IPS-18c (cell line): ENCODE measurements at regions not wholly inside any gene's neighbourhood (a gene's known extent, or its start where the extent isn't known, plus 50 kb on each side); places are given as distances from the start of the nearest gene placed in this dataset.
"Not testable (repeated sequence)": the region's sequence is repeated elsewhere in the genome, so short reads cannot be mapped to it uniquely, and the experiment has no call there.

ENCODE experiments used
- H3K4me3 ChIP-seq: 2 replicates; pipeline ENCODE4 v1.7.0; 2013; ENCODE audit warnings: low read depth, mild to moderate bottlenecking, low read length, moderate library complexity; ENCODE audit not compliant: insufficient read depth
- H3K9me3 ChIP-seq: one replicate; pipeline ENCODE4 v1.6.1; 2013; ENCODE audit warnings: mild to moderate bottlenecking, low read length, moderate library complexity; ENCODE audit not compliant: control insufficient read depth, insufficient read depth

DNA sequence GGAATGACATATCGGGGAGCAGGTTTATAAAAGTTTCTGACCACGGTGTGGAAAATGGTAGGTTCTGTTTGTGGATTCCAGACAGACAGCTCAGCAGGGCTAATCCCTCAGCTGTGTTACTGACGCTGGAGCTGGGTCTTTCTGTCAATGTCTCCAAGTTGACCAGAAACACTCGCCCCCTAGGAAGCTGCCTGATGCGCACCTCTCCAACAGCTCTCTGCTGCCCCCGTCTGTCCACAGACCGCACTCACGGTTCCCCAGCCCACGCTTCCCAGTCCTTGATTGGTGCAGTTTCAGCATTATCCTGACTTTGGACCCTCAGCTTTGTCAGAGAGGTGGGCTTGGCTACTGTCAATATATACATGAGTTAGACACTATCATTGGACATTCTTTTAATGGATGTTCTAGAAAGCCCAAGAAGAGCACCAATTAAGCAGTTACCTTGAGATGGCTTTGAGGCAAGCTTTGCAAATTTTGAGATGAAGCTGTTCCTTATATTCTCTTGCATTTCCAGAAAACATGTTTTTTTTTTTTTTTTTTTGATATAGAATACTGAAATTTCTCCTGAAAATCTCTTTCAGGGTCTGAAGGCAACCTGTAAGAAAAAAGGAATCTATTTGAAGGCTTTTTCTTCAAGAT, 98.9 kb upstream of the TBC1D5 start:
- Histone ChIP-seq H3K9me3 (no peaks in the 10 kb centered on the region), H3K4me3 (no peak overlapping the region)

DNA sequence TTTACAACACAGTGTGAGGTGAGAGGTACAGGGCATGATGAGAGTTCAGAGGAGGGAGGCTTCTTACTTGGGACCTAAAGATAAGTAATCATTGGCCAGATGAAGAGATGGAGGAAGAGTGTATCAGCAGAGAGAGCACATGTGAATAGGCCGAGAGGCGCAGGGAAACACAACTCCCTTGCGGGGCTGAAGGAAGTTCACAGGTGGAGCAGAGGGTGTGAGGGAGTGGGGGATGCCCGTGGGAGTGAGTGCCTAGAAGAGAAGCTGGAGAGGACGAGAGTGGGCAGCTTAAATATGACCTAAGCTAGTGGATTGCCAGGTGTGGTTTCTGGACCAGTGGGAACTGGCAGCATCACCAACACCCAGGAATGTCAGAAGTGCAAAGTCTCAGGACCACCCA, 98.2 kb upstream of the TBC1D5 start:
- Histone ChIP-seq H3K9me3 (no peaks in the 10 kb centered on the region), H3K4me3 (no peak overlapping the region)

DNA sequence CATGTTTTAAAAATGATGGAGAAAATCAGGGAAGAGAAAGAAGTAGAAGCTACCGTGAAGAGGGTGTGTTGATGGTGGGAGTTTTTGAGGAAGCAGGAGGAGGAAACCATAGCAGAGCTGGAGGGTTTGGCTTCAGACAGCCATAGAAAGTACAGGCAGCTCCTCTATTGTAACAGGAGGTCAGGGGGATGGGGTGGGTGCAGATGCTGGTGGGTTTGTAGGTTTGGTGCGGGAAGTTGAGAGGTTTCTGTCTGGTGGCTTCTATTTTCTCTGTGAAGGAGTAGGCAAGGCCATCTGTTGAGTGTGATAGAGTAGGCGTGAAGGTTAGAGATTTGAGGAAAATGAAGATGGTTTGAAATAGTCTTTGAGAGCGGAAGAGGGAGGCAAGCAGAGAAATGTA, 97.7 kb upstream of the TBC1D5 start:
- Histone ChIP-seq H3K4me3 (no peak overlapping the region), H3K9me3 (no peaks in the 10 kb centered on the region)

DNA sequence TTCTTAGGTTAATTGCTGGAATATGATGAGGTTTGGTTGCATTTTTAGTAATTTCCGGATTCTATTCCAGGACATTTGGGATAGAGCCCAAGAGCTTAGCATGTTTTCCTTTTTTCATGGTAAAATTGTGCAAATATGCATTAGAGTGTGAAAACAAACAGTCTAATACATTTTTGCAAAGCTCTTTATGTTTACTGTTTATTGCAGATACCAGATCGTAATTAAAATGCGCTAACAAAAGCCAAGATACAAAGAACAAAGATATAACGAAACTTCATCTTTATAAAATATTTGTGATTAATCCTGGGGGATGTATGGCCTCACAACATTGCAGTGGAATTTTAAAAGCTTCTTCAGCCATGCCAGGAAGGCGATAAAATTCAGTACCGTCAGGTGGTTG, 94.5 kb upstream of the TBC1D5 start:
- Histone ChIP-seq H3K4me3 (no peak overlapping the region), H3K9me3 (no peaks in the 10 kb centered on the region)

DNA sequence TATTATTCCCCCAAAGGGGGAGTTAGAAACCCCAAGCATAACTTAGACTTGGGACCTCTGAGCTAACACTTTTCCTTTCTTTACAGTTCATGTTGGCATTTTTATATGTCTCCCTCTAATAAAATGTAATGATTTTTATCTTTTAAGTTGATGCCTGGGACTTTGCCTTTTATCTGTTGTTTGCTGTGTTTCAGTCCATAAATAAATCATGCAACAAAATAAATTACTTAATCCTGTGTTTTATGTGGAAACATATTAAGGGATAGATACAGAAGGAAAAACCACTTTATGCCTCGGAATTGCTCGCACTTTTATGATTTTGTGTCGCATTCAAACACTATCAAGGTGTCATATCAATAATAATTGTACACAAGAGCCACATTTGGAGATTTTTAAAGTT, 93.7 kb upstream of the TBC1D5 start:
- no peak overlapping the region for H3K4me3 ChIP-seq
- H3K9me3 ChIP-seq, result no peaks in the 10 kb centered on the region

DNA sequence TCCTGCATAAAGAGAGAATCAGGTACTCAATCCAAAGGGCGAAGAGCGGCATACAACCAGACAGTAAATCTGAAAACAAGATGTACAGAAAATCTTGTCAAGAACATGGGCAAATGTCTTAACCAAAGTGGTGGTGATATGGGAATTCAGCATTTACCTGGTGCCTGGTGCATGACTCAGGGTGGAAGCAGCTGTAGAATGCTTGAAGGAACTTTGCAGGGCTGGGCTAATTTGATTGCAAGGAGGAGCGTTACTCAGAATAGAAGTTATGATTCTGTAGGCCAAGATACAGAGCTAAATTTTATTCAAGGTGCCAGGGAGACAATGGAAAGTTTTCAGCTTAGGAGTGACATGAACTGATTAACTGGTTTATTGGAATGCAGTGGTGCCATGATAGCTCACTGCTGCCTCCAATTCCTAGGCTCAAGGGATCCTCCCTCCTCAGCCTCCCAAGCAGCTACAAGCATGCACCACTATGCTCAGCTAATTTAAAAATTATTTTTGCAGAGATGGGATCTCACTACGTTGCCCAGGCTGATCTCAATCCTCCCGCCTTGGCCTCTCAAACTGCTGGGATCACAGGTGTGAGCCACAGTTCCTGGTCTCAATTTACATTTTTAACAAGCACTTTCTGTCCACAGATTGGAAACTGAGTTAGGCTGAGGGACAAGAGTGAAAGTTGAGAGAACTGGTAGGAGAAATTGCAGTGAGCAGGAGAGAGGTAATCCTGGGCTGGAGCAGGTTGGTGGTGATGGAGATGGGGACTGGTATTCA, 91.5 kb upstream of the TBC1D5 start:
- Histone ChIP-seq H3K9me3 (no peaks in the 10 kb centered on the region), H3K4me3 (no peak overlapping the region)

DNA sequence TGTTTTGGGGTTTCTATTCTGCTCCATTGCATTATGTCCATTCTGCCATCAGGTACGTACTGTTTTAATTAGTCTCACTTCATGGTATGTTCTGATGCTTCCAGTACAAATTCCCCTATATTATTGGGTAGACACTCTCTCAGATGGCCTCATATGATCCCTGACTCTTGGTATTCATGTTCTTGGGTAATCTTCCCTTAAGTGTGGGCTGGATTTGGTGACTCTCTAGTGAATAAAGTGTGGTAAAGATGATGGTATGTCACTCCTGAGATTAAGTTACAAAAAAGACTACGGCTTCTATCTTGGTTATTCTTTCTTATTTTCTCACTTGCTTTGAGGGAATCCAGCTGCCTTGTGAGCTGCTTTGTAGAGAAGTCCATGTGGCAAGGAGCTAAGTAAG, 89.6 kb upstream of the TBC1D5 start:
- Histone ChIP-seq H3K4me3 (no peak overlapping the region), H3K9me3 (no peaks in the 10 kb centered on the region)

DNA sequence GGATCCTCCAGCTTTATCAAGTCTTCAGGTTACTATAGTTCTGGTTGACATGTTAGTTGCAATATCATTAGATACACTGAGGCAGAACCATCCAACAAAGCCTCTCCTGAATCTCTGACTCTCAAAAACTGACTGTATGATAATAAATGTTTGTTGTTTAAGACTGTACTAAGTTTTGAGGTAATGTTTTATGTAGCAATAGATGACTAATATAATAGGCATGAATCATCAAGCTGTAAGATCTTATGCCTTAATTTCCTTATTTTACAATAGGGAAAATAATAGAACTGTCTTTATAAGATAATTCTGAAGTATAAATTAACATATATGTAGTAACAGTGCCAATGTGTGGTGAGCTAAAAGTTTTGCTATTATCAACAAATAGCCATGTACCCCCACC, 88.9 kb upstream of the TBC1D5 start:
- H3K4me3 ChIP-seq, result no peak overlapping the region
- H3K9me3 ChIP-seq, result no peaks in the 10 kb centered on the region

DNA sequence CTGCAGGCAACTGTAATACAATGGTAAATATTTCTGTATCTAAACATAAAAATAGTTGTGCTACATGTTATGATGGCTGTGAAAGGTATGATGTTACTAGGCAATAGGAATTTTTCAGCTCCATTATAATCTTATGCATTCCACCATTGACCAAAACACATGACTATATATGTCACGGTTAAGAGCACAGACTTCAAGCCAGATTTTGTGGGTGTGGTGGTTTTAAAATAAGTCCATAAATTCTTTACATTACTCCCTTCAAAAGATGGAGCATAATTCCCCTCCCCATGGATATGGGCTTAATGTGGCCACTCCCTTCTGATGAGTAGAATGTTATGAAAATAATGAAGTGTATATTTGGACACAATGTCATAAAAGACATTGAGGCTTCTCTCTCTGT, 88.4 kb upstream of the TBC1D5 start:
- Histone ChIP-seq H3K9me3 (no peaks in the 10 kb centered on the region), H3K4me3 (no peak overlapping the region)

DNA sequence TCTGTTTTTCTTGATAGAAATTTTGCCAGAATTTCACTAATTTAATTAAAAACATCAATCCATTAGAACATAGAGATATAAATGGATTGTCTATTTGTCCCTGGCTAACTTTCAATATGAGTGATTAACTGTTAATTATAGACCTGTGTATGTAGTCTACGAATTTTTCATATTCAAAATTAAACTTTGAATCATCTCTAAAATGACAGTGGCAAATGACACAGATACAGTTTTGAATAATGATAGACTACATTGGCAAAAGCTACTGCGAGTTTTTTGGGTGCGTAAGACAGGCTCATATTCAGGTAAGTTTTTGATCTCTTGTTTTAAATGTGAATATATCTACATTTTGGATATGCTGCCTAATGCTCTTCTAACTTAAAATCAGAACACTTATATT, 86.0 kb upstream of the TBC1D5 start:
- Histone ChIP-seq H3K4me3 (no peak overlapping the region), H3K9me3 (no peaks in the 10 kb centered on the region)

DNA sequence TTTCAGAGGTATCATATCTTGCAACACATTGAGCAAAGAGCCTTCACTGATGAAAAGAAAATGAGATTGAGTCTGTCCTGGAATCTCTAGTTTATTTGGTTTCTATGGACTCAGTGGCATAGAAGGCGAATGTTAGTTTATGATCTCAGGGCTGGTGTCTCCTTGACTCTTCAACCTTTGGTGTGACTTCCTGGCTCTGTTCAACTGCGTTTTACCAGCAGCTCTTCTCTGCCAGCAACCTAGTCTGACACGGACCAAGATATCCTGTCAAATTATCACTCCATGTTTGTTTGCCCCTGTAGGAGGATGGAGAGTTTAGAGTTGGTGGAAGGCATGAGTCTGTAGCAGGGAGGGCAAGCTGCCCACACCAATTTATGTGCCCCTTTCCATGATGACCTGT, 82.9 kb upstream of the TBC1D5 start:
- Histone ChIP-seq H3K9me3 (no peaks in the 10 kb centered on the region), H3K4me3 (no peak overlapping the region)

DNA sequence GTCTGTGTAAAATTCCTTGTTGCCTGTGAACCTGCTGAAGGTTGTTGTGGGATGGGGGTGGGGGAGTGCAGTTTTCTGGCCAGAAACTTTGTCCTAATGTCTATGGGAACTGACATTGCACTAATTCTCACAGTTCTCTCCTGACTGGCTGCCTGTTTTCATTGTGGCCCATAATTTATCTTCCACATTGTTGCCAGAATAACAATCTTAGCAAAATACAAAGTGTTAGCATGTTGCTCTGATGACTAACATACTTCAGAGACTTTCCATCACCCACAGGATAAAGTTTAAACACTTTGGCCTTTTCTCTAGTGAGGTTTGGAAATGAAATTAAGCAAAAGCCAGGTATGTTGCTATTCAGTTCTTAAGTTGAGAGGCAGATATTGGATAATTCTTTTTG, 81.4 kb upstream of the TBC1D5 start:
- Histone ChIP-seq H3K9me3 (no peaks in the 10 kb centered on the region), H3K4me3 (no peak overlapping the region)

DNA sequence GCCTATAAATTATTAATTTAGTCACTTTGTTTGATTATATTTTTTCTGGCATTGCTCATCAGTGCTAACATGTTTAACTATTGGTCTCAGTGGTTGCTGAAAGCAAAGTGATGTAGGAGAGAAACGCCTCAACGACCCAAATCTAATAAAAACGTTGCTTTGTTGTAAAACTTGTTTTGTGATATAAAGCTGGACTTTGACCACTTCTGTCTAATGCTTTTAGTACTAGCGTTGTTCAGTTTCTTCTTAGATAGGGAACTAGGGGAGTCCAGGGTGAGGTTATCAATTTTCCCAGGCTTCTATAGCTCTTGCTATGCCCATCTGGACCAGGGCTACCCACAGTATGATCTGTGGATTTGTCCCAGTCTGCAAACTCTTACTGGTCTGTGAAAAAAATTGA, 80.6 kb upstream of the TBC1D5 start:
- Histone ChIP-seq H3K9me3 (no peaks in the 10 kb centered on the region), H3K4me3 (no peak overlapping the region)

DNA sequence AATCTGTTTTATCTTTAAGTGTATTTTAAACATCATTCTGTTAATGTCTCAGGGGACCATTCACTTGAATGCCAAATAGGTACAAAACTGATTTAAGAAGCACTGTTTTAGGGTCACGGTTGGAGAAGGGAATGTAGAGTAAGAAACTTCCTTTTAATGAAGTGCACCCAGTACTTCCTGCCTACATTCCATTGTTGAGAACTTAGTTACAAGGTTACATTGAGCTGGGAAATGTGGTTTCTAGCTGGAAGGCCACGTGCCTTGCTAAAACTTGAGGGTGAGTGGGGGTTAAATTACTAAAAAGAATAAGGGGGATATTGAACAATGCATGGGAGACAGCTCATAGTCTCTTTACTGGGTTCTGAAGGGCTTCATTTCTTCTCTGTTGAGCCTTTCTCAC, 78.3 kb upstream of the TBC1D5 start:
- Histone ChIP-seq H3K4me3 (no peak overlapping the region), H3K9me3 (peaks cover 2% of the 10 kb centered on the region)

DNA sequence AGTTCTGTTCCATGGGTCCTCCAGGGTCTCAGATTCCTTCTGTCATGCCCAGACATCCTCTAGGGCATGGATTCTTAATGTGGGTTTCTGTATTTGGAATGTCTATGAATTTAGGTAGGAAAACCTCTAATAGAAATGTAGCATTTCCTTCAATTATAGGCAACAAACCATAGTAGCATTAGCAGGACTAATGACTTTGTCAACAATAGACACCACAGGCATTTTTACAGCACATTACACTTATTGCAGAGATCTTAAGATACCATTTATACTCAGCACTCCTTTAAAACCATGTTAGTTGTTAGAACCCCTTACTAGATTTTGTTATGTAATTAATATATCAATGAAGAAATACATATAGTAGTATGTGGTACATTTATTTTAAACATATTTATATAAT, 77.8 kb upstream of the TBC1D5 start:
- peaks cover 2% of the 10 kb centered on the region for H3K9me3 ChIP-seq
- H3K4me3 ChIP-seq, result no peak overlapping the region

DNA sequence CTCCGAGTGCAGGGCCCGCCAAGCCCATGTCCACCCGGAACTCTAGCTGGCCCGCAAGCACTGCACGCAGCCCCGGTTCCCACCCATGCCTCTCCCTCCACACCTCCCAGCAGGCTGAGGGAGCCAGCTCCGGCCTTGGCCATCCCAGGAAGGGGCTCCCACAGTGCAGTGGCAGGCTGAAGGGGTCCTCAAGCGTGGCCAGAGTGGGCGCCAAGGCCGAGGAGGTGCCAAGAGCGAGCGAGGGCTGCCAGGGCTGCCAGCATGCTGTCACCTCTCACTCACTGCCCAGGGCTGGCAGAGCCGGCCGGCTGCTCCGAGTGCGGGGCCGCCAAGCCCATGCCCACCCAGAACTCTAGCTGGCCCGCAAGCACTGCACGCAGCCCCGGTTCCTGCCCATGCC, 75.5 kb upstream of the TBC1D5 start:
- H3K9me3 ChIP-seq, result not testable (repeated sequence)

DNA sequence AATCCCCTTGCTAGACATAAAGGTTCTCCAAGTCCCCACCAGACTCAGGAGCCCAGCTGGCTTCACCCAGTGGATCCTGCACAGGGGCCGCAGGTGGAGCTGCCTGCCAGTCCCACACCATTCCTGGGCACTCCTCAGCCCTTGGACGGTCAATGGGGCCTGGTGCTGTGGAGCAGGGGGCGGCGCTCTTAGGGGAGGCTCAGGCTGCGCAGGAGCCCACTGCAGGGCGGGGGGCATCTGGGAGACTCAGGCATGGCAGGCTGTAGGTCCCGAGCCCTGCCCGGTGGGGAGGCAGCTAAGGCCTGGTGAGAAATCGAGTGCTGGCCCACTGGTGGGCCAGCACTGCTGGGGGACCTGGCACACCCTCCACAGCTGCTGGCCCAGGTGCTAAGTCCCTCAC, 75.1 kb upstream of the TBC1D5 start:
- Histone ChIP-seq H3K4me3 (no peak overlapping the region), H3K9me3 (peaks cover 2% of the 10 kb centered on the region)

More for the DNA sequence above, 75.5 kb upstream of the TBC1D5 start:
- H3K4me3 ChIP-seq, result not testable (repeated sequence)

DNA sequence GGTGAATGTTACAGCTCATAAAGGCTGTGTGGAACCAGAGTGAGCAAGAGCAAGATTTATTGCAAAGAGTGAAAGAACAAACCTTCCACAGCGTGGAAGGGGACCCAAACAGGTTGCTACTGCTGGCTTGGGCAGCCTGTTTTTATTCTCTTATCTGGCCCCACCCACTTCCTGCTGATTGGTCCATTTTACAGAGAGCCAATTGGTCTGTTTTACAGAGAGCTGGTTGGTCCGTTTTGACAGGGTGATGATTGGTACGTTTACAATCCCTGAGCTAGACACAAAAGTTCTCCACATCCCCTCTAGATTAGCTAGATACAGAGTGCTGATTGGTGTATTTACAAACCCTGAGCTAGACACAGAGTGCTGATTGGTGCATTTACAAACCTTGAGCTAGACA, 74.4 kb upstream of the TBC1D5 start:
- H3K4me3 ChIP-seq, H3K9me3 ChIP-seq: not testable (repeated sequence)

DNA sequence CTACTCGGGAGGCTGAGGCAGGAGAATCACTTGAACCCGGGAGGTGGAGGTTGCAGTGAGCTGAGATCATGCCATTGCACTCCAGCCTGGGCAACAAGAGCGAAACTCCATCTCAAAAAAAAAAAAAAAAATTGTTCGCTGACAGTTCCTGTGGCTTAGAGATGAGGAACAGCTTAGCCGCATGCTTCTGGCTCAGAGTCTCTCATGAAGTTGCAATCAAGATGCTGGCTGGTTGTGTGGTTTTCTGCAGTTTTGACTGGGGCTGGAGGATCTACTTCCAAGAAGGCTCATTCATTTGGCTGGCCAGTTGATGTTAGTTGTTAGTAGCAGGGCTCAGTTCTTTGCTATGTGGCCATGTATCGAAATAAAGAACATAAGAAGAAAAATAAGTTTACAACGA, 69.9 kb upstream of the TBC1D5 start:
- H3K9me3 ChIP-seq, H3K4me3 ChIP-seq: not testable (repeated sequence)
